Activated CD4-positive, alpha-beta T cell treated with anti-CD3 and anti-CD28 coated beads for 36 hours (primary cell): ENCODE measurements at regions not wholly inside any gene's neighbourhood (a gene's known extent, or its start where the extent isn't known, plus 50 kb on each side); places are given as distances from the start of the nearest gene placed in this dataset.
"Not testable (repeated sequence)": the region's sequence is repeated elsewhere in the genome, so short reads cannot be mapped to it uniquely, and the experiment has no call there.

ENCODE experiments used
- ATAC-seq: fragments of 200-7000 bp; cut with Tn5 transposase; one replicate; pipeline ENCODE4 v1.10.0; 2021; ENCODE audit warnings: mild to moderate bottlenecking, moderate library complexity
- CTCF ChIA-PET: fragments of 350-600 bp; sonication (Branson Sonifier 250); formaldehyde crosslinking; loops from one replicate; lab custom pipeline; 2021; ENCODE audit warnings: antibody characterized with exemption; lab: Charles Lee
- POLR2A ChIA-PET: fragments of 350-600 bp; sonication (Branson Sonifier 250); formaldehyde crosslinking; loops from one replicate; lab custom pipeline; 2021; ENCODE audit warnings: antibody characterized with exemption, inconsistent platforms; lab: Charles Lee
- DNase-seq: peaks from one replicate; pipeline ENCODE4 v3.0.0-alpha.2; 2020
- H3K27ac Mint-ChIP-seq: one replicate; pipeline ENCODE4 v1.8.0; 2021; ENCODE audit warnings: mixed read lengths
- H3K27me3 Mint-ChIP-seq: one replicate; pipeline ENCODE4 v1.8.0; 2021; ENCODE audit warnings: mixed read lengths
- H3K36me3 Mint-ChIP-seq: one replicate; pipeline ENCODE4 v1.8.0; 2021; ENCODE audit warnings: low read depth, mixed read lengths
- H3K4me1 Mint-ChIP-seq: one replicate; pipeline ENCODE4 v1.8.0; 2021; ENCODE audit warnings: mixed read lengths
- H3K4me3 Mint-ChIP-seq: one replicate; pipeline ENCODE4 v1.8.0; 2021; ENCODE audit warnings: mild to moderate bottlenecking, moderate library complexity, mixed read lengths
- H3K9me3 Mint-ChIP-seq: one replicate; pipeline ENCODE4 v1.8.0; 2021; ENCODE audit warnings: low read depth, mixed read lengths
- intact Hi-C, 2 experiments: fragments of 100-400 bp; cut with DNase I in 1 of 2; cut with micrococcal nuclease in 1 of 2; formaldehyde crosslinking; loops; one replicate each; pipeline versions ENCODE4 v1.14.2 to v1.15.1; 2022 to 2024; cut with DNase I, micrococcal nuclease

DNA sequence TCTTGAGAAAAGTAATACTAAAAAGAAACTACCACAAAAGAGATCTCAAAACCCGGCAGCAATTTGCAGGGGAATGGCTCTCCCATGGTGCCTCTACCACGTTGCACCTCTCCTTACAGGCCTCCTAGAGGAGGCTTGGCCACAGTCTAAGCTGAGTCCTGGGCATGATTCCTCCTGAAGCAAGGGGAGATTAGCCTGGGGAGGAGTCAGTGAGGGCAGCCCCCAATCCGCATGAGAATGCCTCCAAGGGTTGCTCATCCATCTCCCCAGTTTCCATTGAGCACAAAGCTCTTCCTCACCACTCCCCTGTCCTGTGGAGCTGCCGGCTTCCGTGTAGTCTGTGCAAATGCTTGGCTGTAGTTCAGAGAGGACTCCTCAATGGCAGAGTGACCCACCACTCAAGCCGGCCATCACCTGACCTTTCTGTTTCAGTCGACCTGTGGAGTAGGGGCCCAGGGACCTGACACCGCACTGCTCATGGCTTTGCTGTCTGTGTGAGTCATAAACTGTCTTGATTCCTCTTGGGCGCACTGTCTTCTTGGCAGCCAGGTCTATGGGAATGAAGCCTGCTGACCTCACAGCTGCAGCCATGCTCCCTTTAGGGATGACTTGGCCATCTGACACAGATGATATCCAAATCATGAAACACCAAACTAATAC is 224.2 kb upstream of the SGCG start:
- H3K4me3 Mint-ChIP-seq, H3K27ac Mint-ChIP-seq, H3K36me3 Mint-ChIP-seq, H3K9me3 Mint-ChIP-seq, CTCF ChIA-PET, ATAC-seq, H3K4me1 Mint-ChIP-seq, POLR2A ChIA-PET, DNase-seq, H3K27me3 Mint-ChIP-seq, intact Hi-C loops: not testable (repeated sequence)

DNA sequence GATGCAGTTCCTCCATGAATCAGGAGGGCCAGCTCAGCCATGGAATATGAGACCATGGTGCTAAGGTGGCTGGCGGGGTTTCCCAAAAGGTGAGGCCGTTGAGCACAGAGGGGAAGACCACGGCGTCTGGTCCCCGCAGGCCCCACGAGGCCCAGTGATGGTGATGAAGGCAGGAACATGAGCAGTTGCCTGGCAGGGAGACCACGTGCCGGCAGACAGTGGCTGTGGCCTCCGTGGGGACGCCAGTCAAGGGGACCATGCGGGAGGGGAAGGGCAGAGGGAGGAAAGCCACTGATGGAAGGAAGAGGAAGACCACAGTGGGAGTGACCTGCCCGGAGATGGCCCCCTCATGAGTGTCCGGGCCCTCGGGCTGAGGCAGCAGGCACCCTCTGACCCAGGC is 220.9 kb upstream of the SGCG start:
- H3K4me1 Mint-ChIP-seq, POLR2A ChIA-PET, H3K27me3 Mint-ChIP-seq, H3K36me3 Mint-ChIP-seq, DNase-seq, intact Hi-C loops, H3K4me3 Mint-ChIP-seq, H3K9me3 Mint-ChIP-seq, CTCF ChIA-PET, H3K27ac Mint-ChIP-seq, ATAC-seq: not testable (repeated sequence)

DNA sequence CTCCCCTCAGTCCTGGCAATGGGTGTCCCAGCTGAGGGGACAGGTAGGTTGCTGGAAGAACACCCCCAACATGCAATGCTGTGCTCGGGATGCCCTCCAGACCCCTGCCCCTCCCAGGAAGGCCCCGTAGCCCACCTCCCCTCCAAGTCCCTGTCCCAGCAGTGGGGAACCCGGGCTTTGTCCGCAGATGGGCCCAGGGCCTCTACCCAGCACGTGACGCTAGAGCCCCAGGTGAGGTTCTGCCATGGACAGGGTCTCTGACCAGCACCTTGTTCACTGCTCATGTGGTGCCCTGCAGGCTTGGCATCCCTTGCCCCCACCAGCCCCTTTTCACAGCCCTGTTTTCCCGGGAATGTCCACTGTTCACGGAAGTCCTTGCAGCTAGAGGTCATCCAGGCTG is 220.0 kb upstream of the SGCG start:
- H3K4me3 Mint-ChIP-seq = no peak overlapping the region
- H3K27me3 Mint-ChIP-seq = no peaks in the 10 kb centered on the region
- DNase-seq = no peak
- no peaks in the 10 kb centered on the region for H3K4me1 Mint-ChIP-seq
- no peak for ATAC-seq
- POLR2A ChIA-PET = no interaction called here
- H3K36me3 Mint-ChIP-seq = no peaks in the 10 kb centered on the region
- intact Hi-C loops = no loop called here
- CTCF ChIA-PET = no interaction called here
- no peaks in the 10 kb centered on the region for H3K9me3 Mint-ChIP-seq
- no peak overlapping the region for H3K27ac Mint-ChIP-seq

DNA sequence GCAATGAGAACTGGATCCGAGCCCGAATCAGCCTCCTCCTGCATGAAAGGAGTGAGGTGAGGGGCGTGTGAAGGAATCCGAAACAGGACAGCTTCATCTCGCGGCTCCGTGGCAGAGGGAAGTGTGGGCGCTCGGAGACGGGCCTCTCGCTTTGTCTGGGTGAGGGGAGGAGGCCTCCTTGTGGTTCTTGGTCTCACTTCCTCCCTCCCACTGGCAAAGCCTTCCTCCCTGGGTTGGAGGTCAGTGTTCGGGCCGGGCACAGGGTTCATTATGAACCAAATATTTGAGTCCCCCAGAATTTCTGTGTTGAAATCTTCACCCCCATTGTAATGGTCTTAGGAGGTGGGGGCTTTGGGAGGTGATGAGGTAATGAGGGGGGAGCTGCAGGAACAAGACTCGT is 219.4 kb upstream of the SGCG start:
- H3K4me1 Mint-ChIP-seq, H3K27ac Mint-ChIP-seq, DNase-seq, intact Hi-C loops, H3K4me3 Mint-ChIP-seq, CTCF ChIA-PET, H3K9me3 Mint-ChIP-seq, H3K27me3 Mint-ChIP-seq, POLR2A ChIA-PET, ATAC-seq, H3K36me3 Mint-ChIP-seq: not testable (repeated sequence)

DNA sequence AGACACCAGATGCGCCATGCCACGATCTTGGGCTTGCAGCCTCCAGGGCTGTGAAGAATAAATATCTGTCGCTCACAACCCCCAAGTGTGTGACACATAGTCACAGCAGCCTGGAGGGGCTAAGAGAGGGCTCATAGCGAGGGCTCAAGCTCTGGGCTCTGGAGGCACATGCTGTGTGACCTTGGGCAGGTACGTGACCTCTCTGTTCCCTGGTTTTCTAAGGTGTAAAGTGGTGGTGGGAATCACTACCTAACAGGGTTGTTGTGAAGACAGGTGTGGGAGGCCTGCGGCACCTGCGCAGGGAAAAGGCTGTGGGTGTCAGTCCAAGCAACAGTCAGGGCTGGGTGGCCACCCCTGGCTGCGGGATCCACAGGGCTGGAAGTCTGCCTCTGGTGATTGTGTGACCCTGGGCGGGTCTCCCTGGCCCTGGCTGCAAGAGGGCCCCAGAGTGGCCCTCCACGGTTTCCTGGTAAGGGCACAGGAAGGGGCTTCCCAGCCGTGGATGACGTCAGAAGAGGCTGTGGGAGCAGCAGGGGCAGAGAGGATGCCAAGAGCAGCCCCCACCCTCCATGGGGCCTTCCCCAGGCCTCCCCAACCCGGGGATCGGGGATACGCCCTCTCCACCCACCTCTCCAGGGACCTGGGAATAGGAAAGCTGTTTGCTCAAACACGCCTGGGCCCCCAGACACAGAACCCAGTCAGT is 218.8 kb upstream of the SGCG start:
- intact Hi-C loops = no loop called here
- no peak overlapping the region for H3K27ac Mint-ChIP-seq
- CTCF ChIA-PET = no interaction called here
- H3K27me3 Mint-ChIP-seq = no peaks in the 10 kb centered on the region
- H3K4me3 Mint-ChIP-seq = no peak overlapping the region
- H3K36me3 Mint-ChIP-seq = no peaks in the 10 kb centered on the region
- no peaks in the 10 kb centered on the region for H3K9me3 Mint-ChIP-seq
- DNase-seq (no peak), ATAC-seq (no peak)
- POLR2A ChIA-PET = no interaction called here
- H3K4me1 Mint-ChIP-seq = no peaks in the 10 kb centered on the region

DNA sequence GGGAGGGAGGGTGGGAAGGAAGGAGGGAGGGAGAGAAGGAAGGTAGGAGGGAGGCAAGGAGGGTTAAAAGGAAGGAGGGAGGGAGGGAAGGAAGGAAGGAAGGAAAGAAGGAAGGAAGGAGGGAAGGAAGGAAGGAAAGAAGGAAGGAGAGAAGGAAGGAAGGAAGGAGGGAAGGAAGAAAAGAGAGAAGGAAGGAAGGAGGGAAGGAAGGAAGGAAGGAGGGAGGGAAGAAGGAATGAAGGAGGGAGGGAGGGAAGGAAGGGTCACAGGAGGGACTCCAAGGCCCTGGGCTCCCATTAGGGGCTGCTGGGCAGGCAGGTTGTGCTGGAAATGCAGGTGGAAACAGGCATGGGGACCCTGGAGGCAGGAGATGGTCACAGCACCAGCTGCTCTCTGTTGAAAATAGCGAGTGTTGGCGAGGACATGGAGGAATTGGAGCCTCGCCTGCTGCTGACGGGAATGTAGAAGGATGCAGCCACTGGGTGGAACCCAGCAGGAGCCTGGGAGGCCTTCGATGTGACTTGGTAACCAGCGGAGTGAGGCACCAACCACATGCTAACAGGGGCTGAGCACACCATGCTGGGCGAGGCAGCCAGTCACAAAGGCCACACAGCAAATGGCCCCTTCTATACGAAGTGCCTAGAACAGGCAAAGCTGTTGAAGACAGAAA is 217.3 kb upstream of the SGCG start:
- H3K27ac Mint-ChIP-seq, ATAC-seq, DNase-seq, H3K9me3 Mint-ChIP-seq, H3K27me3 Mint-ChIP-seq, POLR2A ChIA-PET, H3K36me3 Mint-ChIP-seq, intact Hi-C loops, H3K4me3 Mint-ChIP-seq, CTCF ChIA-PET, H3K4me1 Mint-ChIP-seq: not testable (repeated sequence)

DNA sequence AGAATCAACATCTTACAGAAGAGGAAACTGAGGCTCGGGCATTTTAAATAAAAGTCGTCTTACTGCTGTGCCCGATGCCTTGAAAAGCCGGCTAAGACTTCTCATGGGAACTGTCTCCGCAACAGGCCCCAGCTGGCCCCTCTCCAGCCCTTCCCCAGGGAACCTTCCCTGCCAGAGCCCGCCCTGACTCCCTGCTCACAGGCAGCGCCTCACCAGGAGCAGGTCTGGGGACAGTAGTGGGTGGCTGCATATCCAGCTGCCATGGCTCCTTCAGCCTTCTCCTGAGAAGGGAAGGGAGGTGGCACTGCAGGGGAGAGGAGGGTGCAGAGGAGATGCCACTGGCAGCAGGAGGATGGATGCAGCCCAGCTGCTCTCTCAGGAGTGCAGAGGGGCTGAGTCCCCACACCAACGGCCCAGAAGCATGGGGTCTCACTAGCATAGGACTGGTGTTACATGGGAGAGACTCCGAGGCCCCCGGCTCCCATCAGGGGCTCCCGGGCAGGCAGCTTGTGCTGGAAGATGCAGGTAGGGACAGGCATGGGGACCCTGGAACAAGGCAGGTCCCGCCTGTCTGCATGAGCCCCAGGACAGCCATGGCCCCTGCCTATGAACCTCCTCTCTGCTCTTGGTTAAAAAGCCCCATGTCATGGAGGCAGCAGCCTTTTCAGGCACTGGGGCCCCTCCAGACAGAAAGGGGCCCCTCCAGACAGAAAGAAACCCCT is 216.4 kb upstream of the SGCG start:
- intact Hi-C loops = no loop called here
- no peak for DNase-seq
- H3K4me1 Mint-ChIP-seq = no peaks in the 10 kb centered on the region
- POLR2A ChIA-PET = no interaction called here
- no peaks in the 10 kb centered on the region for H3K36me3 Mint-ChIP-seq
- CTCF ChIA-PET = no interaction called here
- H3K27ac Mint-ChIP-seq = no peak overlapping the region
- no peaks in the 10 kb centered on the region for H3K27me3 Mint-ChIP-seq
- no peak for ATAC-seq
- H3K4me3 Mint-ChIP-seq = no peak overlapping the region
- H3K9me3 Mint-ChIP-seq = no peaks in the 10 kb centered on the region

DNA sequence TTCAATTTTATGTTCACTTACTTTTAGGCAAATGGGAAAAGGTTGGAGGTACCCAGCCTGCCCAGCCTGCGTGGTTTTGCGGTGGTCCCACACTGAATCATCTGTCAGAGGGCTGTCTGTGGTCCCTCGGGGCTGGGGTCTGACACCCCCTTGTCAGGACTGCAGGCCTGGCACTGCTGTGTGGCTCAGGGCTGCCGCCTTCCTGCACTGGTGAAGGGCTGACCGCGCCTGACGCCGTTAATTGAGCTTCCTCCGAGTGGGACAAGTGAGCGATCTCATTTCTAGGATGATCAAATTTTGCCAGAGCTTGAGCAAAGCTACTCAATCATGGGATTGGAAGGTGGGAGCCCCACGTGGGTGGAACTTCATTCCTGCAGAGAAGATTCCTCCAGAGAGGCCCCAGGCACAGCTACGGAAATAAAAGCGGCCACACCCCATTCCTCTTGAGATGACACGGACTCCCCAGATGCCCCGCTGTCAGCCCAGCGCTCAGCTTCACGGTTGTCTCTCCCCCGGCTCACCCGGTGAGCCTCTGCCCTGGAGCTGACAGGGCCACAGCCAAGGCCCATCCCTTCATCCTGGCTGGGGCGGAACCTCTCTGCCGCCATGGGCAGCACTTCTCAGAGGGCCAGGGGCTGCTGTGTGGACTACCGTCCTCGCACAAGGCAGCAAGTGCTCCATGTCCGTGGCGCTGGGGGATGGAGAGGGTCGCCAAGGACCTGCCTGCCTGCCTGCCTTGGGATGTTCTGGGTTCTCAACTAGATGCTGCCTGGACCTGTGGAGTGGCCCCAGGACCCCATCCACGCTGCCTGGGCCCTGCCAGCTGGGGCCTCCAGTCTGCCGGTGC is 215.5 kb upstream of the SGCG start:
- H3K4me3 Mint-ChIP-seq, H3K4me1 Mint-ChIP-seq, intact Hi-C loops, CTCF ChIA-PET, ATAC-seq, DNase-seq, H3K9me3 Mint-ChIP-seq, POLR2A ChIA-PET, H3K27me3 Mint-ChIP-seq, H3K27ac Mint-ChIP-seq, H3K36me3 Mint-ChIP-seq: not testable (repeated sequence)

DNA sequence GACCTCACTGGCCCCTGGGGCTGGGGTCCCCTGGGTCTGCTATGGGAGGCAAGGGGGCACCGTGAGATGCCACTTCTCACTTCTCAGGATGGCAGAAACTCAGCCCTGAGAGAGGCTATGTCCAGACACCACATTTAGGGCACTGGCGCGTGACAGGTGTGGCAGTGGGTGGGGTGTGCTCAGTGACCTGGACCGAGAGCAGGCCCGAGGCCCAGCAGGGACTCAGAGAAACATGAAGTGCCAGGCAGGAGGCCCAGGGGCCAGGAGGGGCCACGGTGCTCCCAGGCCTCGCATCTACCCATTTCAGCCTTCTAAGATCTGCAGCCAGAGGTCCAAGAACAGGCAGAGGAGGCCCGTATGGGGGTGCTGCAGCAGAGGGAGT is 214.9 kb upstream of the SGCG start:
- POLR2A ChIA-PET, CTCF ChIA-PET, H3K4me1 Mint-ChIP-seq, H3K27ac Mint-ChIP-seq, H3K27me3 Mint-ChIP-seq, DNase-seq, ATAC-seq, H3K9me3 Mint-ChIP-seq, H3K36me3 Mint-ChIP-seq, H3K4me3 Mint-ChIP-seq, intact Hi-C loops: not testable (repeated sequence)

DNA sequence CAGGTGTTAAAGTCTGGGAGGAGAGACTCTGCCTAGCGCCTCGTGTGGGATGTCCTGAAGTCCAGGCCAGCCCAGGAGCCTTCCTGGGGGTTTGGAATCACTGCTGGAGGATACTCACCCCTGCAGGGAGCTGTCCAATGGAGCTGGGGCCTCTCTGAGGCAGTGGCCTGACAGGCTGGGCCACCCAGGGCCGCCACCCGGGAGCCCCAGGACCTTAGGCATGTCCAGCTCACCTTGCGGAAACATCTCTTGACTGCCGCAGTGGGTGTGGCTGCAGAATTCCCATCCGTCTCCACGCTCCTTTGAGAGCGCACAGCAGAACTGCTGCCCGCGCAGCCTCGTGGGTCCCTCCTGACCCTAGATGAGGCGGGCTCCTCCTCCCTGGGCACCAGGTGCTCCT is 214.0 kb upstream of the SGCG start:
- DNase-seq, H3K4me3 Mint-ChIP-seq, H3K9me3 Mint-ChIP-seq, H3K4me1 Mint-ChIP-seq, H3K36me3 Mint-ChIP-seq, CTCF ChIA-PET, intact Hi-C loops, ATAC-seq, H3K27ac Mint-ChIP-seq, POLR2A ChIA-PET, H3K27me3 Mint-ChIP-seq: not testable (repeated sequence)

DNA sequence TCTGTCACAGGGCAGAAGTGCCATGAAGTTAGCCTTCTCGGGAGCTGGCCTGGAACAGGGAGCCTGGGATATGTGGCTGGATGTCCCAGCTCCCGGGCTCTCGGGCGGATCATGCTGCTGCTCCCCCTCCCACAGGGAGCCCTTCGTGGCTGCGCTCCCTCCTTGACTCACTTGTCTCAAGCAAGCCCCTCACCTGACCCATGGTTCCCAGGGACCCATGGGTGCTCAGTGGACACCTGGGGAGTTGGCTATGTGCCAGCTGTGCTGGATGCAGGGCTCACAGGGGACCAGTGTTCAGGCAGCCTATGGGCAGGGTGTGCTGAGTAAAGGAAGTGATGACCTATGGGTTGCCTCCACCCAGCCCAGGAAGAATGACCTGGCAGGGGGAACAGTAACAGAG is 213.1 kb upstream of the SGCG start:
- Mint-ChIP-seq H3K27me3 (no peaks in the 10 kb centered on the region), H3K4me1 (no peaks in the 10 kb centered on the region), H3K9me3 (no peaks in the 10 kb centered on the region), H3K4me3 (no peak overlapping the region), H3K36me3 (no peaks in the 10 kb centered on the region), H3K27ac (no peak overlapping the region)
- ATAC-seq = no peak
- DNase-seq = no peak
- ChIA-PET POLR2A (no interaction called here), CTCF (no interaction called here)
- intact Hi-C loops = no loop called here
